ENCODE measurements at regions not wholly inside any gene's neighbourhood (a gene's known extent, or its start where the extent isn't known, plus 50 kb on each side); places are given as distances from the start of the nearest gene placed in this dataset.

DNA sequence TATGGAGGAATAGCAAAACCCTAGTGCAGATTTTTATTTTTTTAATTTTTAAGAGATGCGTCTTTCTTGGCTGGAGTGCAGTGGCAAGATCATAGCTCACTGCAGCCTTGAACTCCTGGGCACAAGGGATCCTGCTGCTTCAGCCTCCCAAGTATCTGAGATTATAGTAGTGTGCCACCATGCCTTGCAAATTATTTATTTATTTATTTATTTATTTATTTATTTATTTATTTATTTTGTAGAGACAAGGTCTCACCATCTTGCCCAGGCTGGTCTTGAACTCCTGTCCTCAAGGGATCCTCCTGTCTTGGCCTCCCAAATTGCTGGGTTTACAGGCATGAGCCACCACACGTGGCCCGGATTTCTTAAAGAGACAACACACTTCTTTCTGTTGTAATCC, 1158.8 kb downstream of the AACS start:
- TF ChIP-seq, protein P1, sequence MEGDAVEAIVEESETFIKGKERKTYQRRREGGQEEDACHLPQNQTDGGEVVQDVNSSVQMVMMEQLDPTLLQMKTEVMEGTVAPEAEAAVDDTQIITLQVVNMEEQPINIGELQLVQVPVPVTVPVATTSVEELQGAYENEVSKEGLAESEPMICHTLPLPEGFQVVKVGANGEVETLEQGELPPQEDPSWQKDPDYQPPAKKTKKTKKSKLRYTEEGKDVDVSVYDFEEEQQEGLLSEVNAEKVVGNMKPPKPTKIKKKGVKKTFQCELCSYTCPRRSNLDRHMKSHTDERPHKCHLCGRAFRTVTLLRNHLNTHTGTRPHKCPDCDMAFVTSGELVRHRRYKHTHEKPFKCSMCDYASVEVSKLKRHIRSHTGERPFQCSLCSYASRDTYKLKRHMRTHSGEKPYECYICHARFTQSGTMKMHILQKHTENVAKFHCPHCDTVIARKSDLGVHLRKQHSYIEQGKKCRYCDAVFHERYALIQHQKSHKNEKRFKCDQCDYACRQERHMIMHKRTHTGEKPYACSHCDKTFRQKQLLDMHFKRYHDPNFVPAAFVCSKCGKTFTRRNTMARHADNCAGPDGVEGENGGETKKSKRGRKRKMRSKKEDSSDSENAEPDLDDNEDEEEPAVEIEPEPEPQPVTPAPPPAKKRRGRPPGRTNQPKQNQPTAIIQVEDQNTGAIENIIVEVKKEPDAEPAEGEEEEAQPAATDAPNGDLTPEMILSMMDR (IDR thresholded peaks at IDR 0.05 in 8 of 11, conservative IDR thresholded peaks at IDR 0.05 in 3 of 11), result no peak
- no peak for TF ChIP-seq POLR2A (IDR thresholded peaks at IDR 0.05)
